ENCODE measurements at regions not wholly inside any gene's neighbourhood (a gene's known extent, or its start where the extent isn't known, plus 50 kb on each side); places are given as distances from the start of the nearest gene placed in this dataset.

DNA sequence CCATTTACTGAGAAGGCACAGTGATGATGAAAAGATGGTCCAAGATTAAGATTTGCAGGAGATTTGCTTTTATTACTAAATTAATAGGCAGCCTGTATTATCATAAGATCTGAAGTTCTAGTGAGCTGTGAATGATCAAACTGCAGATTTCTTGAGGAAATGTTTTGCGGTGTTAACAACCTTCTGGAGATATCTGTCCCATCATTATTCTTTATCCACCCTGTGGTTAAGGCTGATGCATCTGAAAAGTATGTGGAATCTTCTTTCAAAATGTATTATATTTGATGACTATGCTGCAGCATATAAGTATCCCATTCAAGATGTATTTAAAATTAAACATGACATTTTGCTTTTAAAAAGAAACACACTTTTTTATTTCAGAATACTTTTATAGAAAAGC is 150.3 kb downstream of the POLR1F start:
- H3K79me2 ChIP-seq (replicated peaks; ENCODE audit: insufficient read depth), result no peaks in the 10 kb centered on the region
- ATAC-seq (no peak), DNase-seq (ENCODE audit: low spot score) (no peak)
- H4K20me1 ChIP-seq (replicated peaks; ENCODE audit: insufficient read depth), result no peaks in the 10 kb centered on the region
- H3K9me3 Mint-ChIP-seq, result no peaks in the 10 kb centered on the region
- H3K4me3 Mint-ChIP-seq, result no peak overlapping the region
- no peak overlapping the region for H3K4me3 ChIP-seq
- no peak overlapping the region for H2AFZ ChIP-seq
- no peaks in the 10 kb centered on the region for H3K36me3 ChIP-seq (ENCODE audit: insufficient read depth)
- H3K27me3 Mint-ChIP-seq (ENCODE audit: insufficient read depth, low read depth, poor library complexity), result no peaks in the 10 kb centered on the region
- no peak overlapping the region for H3K27ac ChIP-seq (ENCODE audit: low read depth)
- no peaks in the 10 kb centered on the region for H3K27me3 ChIP-seq (ENCODE audit: insufficient read depth)
- no peak overlapping the region for H3K27ac Mint-ChIP-seq
- no peaks in the 10 kb centered on the region for H3K36me3 Mint-ChIP-seq (ENCODE audit: low read depth)
- H3F3A ChIP-seq (replicated peaks; ENCODE audit: low read depth), result no peaks in the 10 kb centered on the region
- H3K9me2 ChIP-seq (ENCODE audit: insufficient read depth), result no peaks in the 10 kb centered on the region
- TF ChIP-seq POLR2AphosphoS5 (IDR thresholded peaks at IDR 0.05; ENCODE audit: low read depth) (no peak), EZH2 (IDR thresholded peaks at IDR 0.05; ENCODE audit: low read depth, unreplicated experiment) (no peak), JUNB (IDR thresholded peaks at IDR 0.05; ENCODE audit: unreplicated experiment) (no peak), ZNF114 (CRISPR knock-in tag; IDR thresholded peaks at IDR 0.05) (no peak), EZH2phosphoT487 (IDR thresholded peaks at IDR 0.05; ENCODE audit: unreplicated experiment) (no peak), ZNF331 (CRISPR knock-in tag; IDR thresholded peaks at IDR 0.05; ENCODE audit: low read depth) (no peak), NANOG (IDR thresholded peaks at IDR 0.05; ENCODE audit: borderline replicate concordance) (no peak), CREB1 (CRISPR knock-in tag; IDR thresholded peaks at IDR 0.05; ENCODE audit: low read depth) (no peak)
- TF ChIP-seq, protein P1, sequence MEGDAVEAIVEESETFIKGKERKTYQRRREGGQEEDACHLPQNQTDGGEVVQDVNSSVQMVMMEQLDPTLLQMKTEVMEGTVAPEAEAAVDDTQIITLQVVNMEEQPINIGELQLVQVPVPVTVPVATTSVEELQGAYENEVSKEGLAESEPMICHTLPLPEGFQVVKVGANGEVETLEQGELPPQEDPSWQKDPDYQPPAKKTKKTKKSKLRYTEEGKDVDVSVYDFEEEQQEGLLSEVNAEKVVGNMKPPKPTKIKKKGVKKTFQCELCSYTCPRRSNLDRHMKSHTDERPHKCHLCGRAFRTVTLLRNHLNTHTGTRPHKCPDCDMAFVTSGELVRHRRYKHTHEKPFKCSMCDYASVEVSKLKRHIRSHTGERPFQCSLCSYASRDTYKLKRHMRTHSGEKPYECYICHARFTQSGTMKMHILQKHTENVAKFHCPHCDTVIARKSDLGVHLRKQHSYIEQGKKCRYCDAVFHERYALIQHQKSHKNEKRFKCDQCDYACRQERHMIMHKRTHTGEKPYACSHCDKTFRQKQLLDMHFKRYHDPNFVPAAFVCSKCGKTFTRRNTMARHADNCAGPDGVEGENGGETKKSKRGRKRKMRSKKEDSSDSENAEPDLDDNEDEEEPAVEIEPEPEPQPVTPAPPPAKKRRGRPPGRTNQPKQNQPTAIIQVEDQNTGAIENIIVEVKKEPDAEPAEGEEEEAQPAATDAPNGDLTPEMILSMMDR (conservative IDR thresholded peaks at IDR 0.05; ENCODE audit: low read depth in 2 of 2), result no peak
- TF ChIP-seq, protein P2, sequence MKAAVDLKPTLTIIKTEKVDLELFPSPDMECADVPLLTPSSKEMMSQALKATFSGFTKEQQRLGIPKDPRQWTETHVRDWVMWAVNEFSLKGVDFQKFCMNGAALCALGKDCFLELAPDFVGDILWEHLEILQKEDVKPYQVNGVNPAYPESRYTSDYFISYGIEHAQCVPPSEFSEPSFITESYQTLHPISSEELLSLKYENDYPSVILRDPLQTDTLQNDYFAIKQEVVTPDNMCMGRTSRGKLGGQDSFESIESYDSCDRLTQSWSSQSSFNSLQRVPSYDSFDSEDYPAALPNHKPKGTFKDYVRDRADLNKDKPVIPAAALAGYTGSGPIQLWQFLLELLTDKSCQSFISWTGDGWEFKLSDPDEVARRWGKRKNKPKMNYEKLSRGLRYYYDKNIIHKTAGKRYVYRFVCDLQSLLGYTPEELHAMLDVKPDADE (IDR thresholded peaks at IDR 0.05), result no peak
- TF ChIP-seq, protein P3, sequence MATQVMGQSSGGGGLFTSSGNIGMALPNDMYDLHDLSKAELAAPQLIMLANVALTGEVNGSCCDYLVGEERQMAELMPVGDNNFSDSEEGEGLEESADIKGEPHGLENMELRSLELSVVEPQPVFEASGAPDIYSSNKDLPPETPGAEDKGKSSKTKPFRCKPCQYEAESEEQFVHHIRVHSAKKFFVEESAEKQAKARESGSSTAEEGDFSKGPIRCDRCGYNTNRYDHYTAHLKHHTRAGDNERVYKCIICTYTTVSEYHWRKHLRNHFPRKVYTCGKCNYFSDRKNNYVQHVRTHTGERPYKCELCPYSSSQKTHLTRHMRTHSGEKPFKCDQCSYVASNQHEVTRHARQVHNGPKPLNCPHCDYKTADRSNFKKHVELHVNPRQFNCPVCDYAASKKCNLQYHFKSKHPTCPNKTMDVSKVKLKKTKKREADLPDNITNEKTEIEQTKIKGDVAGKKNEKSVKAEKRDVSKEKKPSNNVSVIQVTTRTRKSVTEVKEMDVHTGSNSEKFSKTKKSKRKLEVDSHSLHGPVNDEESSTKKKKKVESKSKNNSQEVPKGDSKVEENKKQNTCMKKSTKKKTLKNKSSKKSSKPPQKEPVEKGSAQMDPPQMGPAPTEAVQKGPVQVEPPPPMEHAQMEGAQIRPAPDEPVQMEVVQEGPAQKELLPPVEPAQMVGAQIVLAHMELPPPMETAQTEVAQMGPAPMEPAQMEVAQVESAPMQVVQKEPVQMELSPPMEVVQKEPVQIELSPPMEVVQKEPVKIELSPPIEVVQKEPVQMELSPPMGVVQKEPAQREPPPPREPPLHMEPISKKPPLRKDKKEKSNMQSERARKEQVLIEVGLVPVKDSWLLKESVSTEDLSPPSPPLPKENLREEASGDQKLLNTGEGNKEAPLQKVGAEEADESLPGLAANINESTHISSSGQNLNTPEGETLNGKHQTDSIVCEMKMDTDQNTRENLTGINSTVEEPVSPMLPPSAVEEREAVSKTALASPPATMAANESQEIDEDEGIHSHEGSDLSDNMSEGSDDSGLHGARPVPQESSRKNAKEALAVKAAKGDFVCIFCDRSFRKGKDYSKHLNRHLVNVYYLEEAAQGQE (IDR thresholded peaks at IDR 0.05; ENCODE audit: unreplicated experiment), result no peak
- H3K4me2 ChIP-seq, result no peak overlapping the region
- H3K4me1 Mint-ChIP-seq, result no peaks in the 10 kb centered on the region
- H3K4me1 ChIP-seq (ENCODE audit: insufficient read depth), result no peaks in the 10 kb centered on the region
